ENCODE measurements at regions not wholly inside any gene's neighbourhood (a gene's known extent, or its start where the extent isn't known, plus 50 kb on each side); places are given as distances from the start of the nearest gene placed in this dataset.

DNA sequence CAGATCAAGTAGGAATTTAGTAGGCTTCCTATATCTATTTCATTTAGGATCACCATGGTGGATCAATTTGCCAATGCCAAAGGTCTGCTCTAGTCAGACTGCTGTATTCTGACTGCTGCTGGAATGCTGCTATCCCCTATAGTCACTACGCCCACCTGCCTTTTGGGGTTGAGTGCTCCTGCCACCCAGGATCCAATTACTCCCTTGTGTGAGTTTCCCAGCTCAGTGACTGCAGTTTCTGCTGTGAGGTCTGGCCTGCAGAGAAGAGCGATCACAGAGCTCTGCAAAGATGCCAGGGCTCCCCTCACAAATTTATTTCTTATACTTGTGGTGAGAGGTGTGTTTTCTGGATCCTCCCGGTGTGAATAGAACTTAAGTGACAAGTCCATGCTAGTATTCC, 88.1 kb upstream of the FOXI2 start (continued):
- TF ChIP-seq MEF2B (IDR thresholded peaks at IDR 0.05; ENCODE audit: partially characterized antibody, poor library complexity, severe bottlenecking), result no peak
- TF ChIP-seq NFYB (IDR thresholded peaks at IDR 0.05; ENCODE audit: insufficient read depth, low read depth, low read length), result no peak
- no peak for TF ChIP-seq POLR2AphosphoS5 (IDR thresholded peaks at IDR 0.05; ENCODE audit: low read length)
- no peak for TF ChIP-seq EED (IDR thresholded peaks at IDR 0.05; ENCODE audit: low read depth)
- TF ChIP-seq CBX5 (IDR thresholded peaks at IDR 0.05; ENCODE audit: low read depth), result no peak

DNA sequence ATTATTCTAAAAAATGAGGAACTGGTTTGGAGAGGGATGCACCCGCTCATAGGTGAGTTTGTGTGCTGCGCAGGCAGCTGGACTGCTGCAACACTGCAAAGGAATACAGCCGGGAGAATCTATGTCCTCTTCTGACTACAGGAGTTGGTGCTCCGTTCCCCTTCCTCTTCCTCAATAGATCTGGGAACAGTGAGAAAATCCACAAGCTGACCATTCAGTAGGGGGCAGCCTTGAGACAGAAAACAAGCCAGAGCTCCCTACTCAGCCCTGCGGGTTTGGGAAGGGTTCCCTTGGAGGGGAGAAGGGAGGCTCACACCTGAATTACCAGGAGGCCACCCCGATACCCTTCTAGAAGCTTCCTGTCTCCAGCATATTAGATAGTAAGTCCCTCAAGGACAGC, 87.3 kb upstream of the FOXI2 start:
- H3K4me2 ChIP-seq (ENCODE audit: control insufficient read depth, insufficient read depth), result no peak overlapping the region
- no peak overlapping the region for H3K27ac ChIP-seq (ENCODE audit: control insufficient read depth, insufficient read depth)
- ChIA-PET CTCF (interaction anchor here (1.0 to 1.5 kb wide), 2 partner anchors 8 to 204 kb away, joined by 4 to 6 read pairs; no protein-coding TSS in a partner anchor), POLR2A (interaction anchor here (0.6 kb wide), 1 partner anchor 133 kb away, joined by 3 read pairs; no protein-coding TSS in a partner anchor), SMC1A (ENCODE audit: uncharacterized antibody, unreplicated experiment) (no interaction called here), RAD21 (ENCODE audit: unreplicated experiment) (interaction anchor here (1.0 kb wide), 1 partner anchor 205 kb away, joined by 4 read pairs; no protein-coding TSS in a partner anchor)
- ATAC-seq (no peak), DNase-seq (ENCODE audit: low read depth, low spot score) (no peak), FAIRE-seq (no peak)
- no peaks in the 10 kb centered on the region for H3K4me1 ChIP-seq (ENCODE audit: control insufficient read depth, insufficient read depth, low read length)
- H3K4me3 ChIP-seq, result no peak overlapping the region
- no peaks in the 10 kb centered on the region for H3K27me3 ChIP-seq (replicated peaks in 1 of 2; ENCODE audit: control insufficient read depth in 2 of 2, insufficient read depth in 2 of 2, low read length in 1 of 2)
- WGBS (ENCODE audit: insufficient coverage, insufficient replicate concordance, low lambda C conversion rate, missing lambda C conversion rate), result 7% methylated on average over 6 of the region's 6 CpGs
- H3K9me3 ChIP-seq (replicated peaks; ENCODE audit: control insufficient read depth, insufficient read depth, low read length), result no peaks in the 10 kb centered on the region
- no TSS peak for BruUV-seq (replicated peaks)
- intact Hi-C loops (cut with micrococcal nuclease; ENCODE audit: unreplicated experiment), result no loop called here
- no peaks in the 10 kb centered on the region for H3K79me2 ChIP-seq (ENCODE audit: control insufficient read depth, insufficient read depth, low read length)
- no peak overlapping the region for H3K9ac ChIP-seq (ENCODE audit: control insufficient read depth, insufficient read depth, low read length)
- no peaks in the 10 kb centered on the region for H3K36me3 ChIP-seq (ENCODE audit: control insufficient read depth in 2 of 2, insufficient read depth in 2 of 2, low read length in 1 of 2)
- H4K20me1 ChIP-seq (ENCODE audit: control insufficient read depth, insufficient read depth), result no peaks in the 10 kb centered on the region
- H2AFZ ChIP-seq (ENCODE audit: control insufficient read depth, low read depth, low read length), result no peak overlapping the region
- in situ Hi-C loops (cut with MboI), result no loop called here
- TF ChIP-seq POLR2AphosphoS5 (IDR thresholded peaks at IDR 0.05; ENCODE audit: low read length) (no peak), MEF2B (IDR thresholded peaks at IDR 0.05; ENCODE audit: partially characterized antibody, poor library complexity, severe bottlenecking) (no peak), CHD2 (IDR thresholded peaks at IDR 0.05; ENCODE audit: borderline replicate concordance, low read depth, low read length) (no peak), SREBF2 (IDR thresholded peaks at IDR 0.05; ENCODE audit: low read length) (no peak), BRCA1 (IDR thresholded peaks at IDR 0.05; ENCODE audit: low read depth, low read length) (no peak), CREM (IDR thresholded peaks at IDR 0.05; ENCODE audit: low read depth) (no peak), USF1 (IDR thresholded peaks at IDR 0.05; ENCODE audit: borderline replicate concordance, extremely low read length, insufficient read depth, low read depth, low read length) (no peak), ZBTB33 (IDR thresholded peaks at IDR 0.05) (no peak), PKNOX1 (IDR thresholded peaks at IDR 0.05) (no peak), CHD1 (IDR thresholded peaks at IDR 0.05; ENCODE audit: low read depth, low read length) (no peak), CTCF (IDR thresholded peaks at IDR 0.05 in 2 of 3, conservative IDR thresholded peaks at IDR 0.05 in 1 of 3; ENCODE audit: control insufficient read depth in 2 of 3, extremely low read depth in 1 of 3, insufficient read depth in 1 of 3, low read depth in 3 of 3, low read length in 3 of 3) (no peak; a peak in 1 of 6 replicates), ZNF207 (IDR thresholded peaks at IDR 0.05; ENCODE audit: borderline replicate concordance) (no peak), SUPT20H (IDR thresholded peaks at IDR 0.05; ENCODE audit: borderline replicate concordance, control insufficient read depth, low read depth, low read length) (no peak), KLF5 (IDR thresholded peaks at IDR 0.05; ENCODE audit: partially characterized antibody) (no peak)
